ENCODE measurements at regions not wholly inside any gene's neighbourhood (a gene's known extent, or its start where the extent isn't known, plus 50 kb on each side); places are given as distances from the start of the nearest gene placed in this dataset.

DNA sequence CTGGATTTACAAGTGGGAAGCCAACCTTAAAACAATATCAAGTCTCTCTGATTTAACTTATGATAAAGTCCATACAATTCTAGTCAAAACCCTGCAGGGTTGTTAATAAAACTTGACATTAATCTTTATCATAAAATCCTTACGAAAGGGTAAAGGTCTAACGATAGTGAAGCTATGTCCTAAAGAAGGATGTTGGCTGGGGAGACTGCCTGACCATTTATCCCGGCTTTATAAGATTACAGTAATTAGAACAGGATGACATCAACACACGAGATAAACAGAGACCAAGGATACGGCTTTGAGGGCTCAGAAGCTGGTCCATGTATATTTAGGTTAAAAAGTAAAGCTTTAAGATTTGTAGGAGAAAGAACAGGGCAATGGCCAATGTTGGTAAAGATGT, 189.0 kb upstream of the COPS8 start:
- Histone ChIP-seq H3K27ac (no peak overlapping the region), H3K4me3 (no peak overlapping the region)
- DNase-seq (ENCODE audit: low spot score): no peak
- TF ChIP-seq, protein P1, sequence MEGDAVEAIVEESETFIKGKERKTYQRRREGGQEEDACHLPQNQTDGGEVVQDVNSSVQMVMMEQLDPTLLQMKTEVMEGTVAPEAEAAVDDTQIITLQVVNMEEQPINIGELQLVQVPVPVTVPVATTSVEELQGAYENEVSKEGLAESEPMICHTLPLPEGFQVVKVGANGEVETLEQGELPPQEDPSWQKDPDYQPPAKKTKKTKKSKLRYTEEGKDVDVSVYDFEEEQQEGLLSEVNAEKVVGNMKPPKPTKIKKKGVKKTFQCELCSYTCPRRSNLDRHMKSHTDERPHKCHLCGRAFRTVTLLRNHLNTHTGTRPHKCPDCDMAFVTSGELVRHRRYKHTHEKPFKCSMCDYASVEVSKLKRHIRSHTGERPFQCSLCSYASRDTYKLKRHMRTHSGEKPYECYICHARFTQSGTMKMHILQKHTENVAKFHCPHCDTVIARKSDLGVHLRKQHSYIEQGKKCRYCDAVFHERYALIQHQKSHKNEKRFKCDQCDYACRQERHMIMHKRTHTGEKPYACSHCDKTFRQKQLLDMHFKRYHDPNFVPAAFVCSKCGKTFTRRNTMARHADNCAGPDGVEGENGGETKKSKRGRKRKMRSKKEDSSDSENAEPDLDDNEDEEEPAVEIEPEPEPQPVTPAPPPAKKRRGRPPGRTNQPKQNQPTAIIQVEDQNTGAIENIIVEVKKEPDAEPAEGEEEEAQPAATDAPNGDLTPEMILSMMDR (IDR thresholded peaks at IDR 0.05): no peak

DNA sequence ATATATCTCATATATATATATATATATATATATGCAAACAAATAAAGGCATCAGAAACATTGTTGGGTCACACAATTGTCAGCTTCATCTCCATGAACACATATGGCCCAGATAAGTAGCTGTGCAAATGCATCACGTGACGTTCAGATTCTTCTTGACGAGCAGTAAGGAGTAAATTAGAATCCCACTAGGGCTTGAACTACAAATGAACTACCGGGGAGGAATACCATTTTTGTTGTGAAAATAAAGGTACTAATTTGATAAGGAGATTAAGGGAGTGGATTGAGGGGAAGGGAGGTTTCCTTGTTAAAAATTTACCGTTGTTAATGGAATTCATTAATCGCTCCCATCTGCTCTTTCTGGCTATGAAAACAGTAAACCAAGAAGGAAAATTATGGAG, 186.5 kb upstream of the COPS8 start:
- no peak for DNase-seq (ENCODE audit: low spot score)
- Histone ChIP-seq H3K4me3 (no peak overlapping the region), H3K27ac (no peak overlapping the region)
- TF ChIP-seq, protein P1 (IDR thresholded peaks at IDR 0.05): no peak

DNA sequence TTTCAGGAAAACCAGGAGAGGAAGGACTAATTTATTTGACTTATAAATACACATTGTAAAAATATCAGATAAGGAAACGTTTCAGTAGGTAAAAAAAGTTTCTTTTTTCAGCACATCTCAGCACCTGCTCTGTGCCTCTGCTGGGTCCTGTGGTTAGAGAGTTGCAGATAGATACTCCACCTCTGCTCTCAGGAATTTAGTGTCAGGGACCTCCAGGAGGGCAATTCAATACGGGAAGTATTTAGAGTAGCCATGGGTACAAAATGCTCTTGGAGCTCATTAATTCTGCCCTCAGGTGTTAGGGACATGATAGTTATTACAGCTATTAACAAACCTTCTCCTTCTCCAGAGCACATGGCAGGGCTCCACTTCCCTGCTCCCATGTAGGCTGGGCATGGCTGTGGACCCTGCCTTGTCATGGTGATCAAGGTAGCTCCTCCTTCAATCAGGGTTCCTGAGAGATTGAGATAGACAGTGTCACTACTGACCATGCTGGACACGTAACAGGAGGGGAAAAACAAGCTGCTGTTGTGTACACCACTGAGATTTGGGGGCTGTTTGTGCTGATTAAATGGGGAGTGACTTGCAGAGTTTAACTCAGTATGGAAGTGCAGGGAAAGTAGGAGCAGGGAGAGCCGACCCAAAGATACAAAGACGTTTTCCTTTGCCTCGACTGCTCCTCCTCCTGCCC, 185.6 kb upstream of the COPS8 start:
- TF ChIP-seq, protein P1 (IDR thresholded peaks at IDR 0.05): no peak
- no peak overlapping the region for H3K27ac ChIP-seq
- no peak for DNase-seq (ENCODE audit: low spot score)
- no peak overlapping the region for H3K4me3 ChIP-seq

DNA sequence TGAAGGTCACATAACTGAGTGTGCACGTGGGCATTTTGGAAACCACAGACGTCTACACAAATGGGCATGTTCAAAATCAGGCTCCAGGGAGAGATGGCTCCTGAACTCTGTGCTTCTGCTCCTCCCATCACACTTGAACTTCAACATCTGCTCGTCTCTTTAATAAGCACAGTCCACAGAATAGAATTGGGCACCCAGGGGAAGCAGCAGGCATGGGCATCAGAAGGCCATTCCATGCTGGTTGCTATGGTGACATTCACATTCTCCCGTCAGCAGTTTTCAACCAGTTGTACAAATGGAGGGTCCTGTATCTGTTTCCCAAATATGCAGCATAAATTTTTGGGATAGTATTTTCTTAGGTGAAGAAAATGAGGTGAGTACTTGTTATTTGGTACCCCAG, 183.7 kb upstream of the COPS8 start:
- DNase-seq (ENCODE audit: low spot score): no peak
- TF ChIP-seq, protein P1 (IDR thresholded peaks at IDR 0.05): no peak
- H3K27ac ChIP-seq: no peak overlapping the region
- H3K4me3 ChIP-seq: no peak overlapping the region

DNA sequence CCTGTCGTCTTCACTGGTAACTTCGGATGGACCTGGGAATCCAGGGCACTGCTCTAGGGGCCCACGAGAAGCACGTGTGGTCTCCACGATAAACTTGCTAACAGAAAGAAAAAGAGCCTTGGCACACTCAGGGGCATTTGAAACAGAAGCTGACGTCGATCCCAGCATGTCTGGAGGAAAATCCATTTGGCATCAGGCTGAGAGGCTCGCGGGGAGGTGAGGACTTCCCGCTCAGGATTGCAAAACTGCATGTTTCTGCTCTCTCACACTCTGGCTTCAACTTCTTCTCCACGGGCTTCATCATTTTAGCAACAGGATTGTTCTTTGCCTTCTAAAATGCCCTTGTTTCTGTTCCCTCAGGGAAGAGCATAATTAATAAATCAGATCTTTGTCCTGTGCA, 181.7 kb upstream of the COPS8 start:
- Histone ChIP-seq H3K27ac (no peak overlapping the region), H3K4me3 (no peak overlapping the region)
- DNase-seq (ENCODE audit: low spot score): no peak
- TF ChIP-seq, protein P1 (IDR thresholded peaks at IDR 0.05): no peak

DNA sequence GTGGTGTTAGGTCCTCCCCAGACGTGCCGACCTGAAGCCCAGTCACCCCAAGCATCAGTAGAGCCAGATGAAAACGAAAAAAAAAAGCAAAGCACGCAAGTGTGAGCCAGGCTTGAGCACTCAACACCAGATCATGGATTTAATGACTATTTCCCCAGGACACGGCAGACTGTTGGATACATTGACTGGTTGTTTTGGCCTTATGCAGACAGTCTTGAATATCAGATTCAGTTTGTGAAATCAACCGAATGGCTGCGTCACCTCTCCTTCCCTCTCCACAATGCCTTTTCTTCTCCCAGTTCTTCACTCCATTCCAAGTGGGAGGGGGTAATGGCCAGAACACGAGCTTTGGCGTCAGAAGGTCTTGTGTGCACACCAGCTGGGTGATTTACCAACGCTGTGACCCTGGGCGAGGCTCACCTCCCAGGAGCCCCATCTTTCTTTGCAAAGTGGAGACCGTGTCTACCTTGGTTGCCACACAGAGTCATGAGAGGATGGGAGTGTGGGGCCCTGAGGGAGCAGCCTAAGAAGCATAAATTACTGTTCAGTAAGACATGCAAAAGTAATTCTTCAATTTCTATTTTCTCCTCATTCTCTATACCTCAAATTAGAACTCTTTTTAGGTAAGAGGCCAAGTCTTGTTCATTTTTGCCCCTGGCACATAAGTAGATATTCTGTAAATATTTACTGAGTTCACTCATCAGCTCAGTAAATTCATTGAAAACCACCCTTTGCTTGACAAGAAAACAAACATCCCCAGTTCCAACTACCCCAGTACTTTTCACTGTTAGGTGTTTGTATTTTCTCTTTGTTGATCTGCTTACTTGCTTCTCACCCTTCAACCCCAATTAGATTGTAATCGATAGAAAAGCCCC, 181.1 kb upstream of the COPS8 start:
- no peak overlapping the region for H3K4me3 ChIP-seq
- no peak for DNase-seq (ENCODE audit: low spot score)
- TF ChIP-seq, protein P1 (IDR thresholded peaks at IDR 0.05): no peak
- no peak overlapping the region for H3K27ac ChIP-seq

DNA sequence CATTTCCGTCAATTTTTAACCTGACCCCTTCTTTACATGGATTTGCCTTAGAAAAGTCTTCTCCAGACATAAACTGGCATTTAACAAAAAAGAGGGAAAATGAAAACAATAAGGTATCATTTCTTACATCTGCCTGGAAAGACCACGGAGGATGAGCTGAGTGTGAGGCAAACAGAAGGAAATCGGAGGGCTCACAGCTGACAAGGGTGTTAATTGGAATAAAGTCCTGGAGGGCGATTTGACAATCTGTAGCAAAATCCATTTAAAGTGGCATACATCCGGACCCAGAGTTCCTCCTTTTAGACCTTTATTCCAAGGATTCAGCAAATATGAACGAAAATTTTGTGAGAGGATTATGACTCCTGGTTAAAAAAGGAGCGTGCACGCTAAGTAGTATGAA, 179.7 kb upstream of the COPS8 start:
- no peak for DNase-seq (ENCODE audit: low spot score)
- TF ChIP-seq, protein P1 (IDR thresholded peaks at IDR 0.05): no peak

More for the DNA sequence above, 179.7 kb upstream of the COPS8 start:
- Histone ChIP-seq H3K27ac (no peak overlapping the region), H3K4me3 (no peak overlapping the region)
